ENCODE measurements at regions not wholly inside any gene's neighbourhood (a gene's known extent, or its start where the extent isn't known, plus 50 kb on each side); places are given as distances from the start of the nearest gene placed in this dataset.

- TF ChIP-seq TAF1 (IDR thresholded peaks at IDR 0.05; ENCODE audit: low read depth, low read length): no peak
- TF ChIP-seq POLR2A (IDR thresholded peaks at IDR 0.05; ENCODE audit: low read depth, low read length): no peak
- TF ChIP-seq POLR2AphosphoS5 (IDR thresholded peaks at IDR 0.05; ENCODE audit: low read depth, low read length): no peak
- no peak for TF ChIP-seq SPI1 (IDR thresholded peaks at IDR 0.05; ENCODE audit: low read depth, low read length)
- no peak for TF ChIP-seq POU2F2 (IDR thresholded peaks at IDR 0.05; ENCODE audit: low read depth, low read length)
Measured at GRCh38 chr20:6416371-6416770, 293.5 kb upstream of the FERMT1 start.

Measured in GM12891 (cell line).